Heart right ventricle (tissue), 16 donors: ENCODE measurements at regions not wholly inside any gene's neighbourhood (a gene's known extent, or its start where the extent isn't known, plus 50 kb on each side); places are given as distances from the start of the nearest gene placed in this dataset.

Source experiments
- ATAC-seq, 8 donors: fragments of 200-7000 bp; cut with Tn5 transposase; one replicate each; pipeline ENCODE4 v1.9.1; 2020; ENCODE audit warnings: mild to moderate bottlenecking in 8 of 8, moderate library complexity in 8 of 8, moderate number of reproducible peaks in 1 of 8
- DNase-seq, 2 donors: peaks; one replicate each; pipeline ENCODE4 v3.0.0-alpha.2; 2020
- H3K27ac ChIP-seq, 10 donors: fragments of 200-600 bp; sonication (generic) in 2 of 10; one replicate each; pipeline versions ENCODE4 v1.5.0 to v1.8.0; 2020 to 2022; ENCODE audit warnings: mild to moderate bottlenecking in 3 of 10
- H3K27me3 ChIP-seq, 7 donors: fragments of 200-600 bp; one replicate each; pipeline ENCODE4 v1.8.0; 2021 to 2022; ENCODE audit warnings: mild to moderate bottlenecking in 2 of 7
- H3K36me3 ChIP-seq, 9 donors: fragments of 200-600 bp; sonication (generic) in 1 of 9; one replicate each; pipeline versions ENCODE4 v1.5.0 to v1.8.0; 2020 to 2022; ENCODE audit warnings: mild to moderate bottlenecking in 2 of 9
- H3K4me1 ChIP-seq, 9 donors: fragments of 200-600 bp; sonication (generic) in 1 of 9; one replicate each; pipeline versions ENCODE4 v1.5.0 to v1.8.0; 2020 to 2022; ENCODE audit warnings: mild to moderate bottlenecking in 4 of 9
- H3K4me3 ChIP-seq, 10 donors: fragments of 200-600 bp; sonication (generic) in 2 of 10; one replicate each; pipeline versions ENCODE4 v1.5.0 to v1.8.0; 2020 to 2022; ENCODE audit warnings: mild to moderate bottlenecking in 7 of 10, moderate library complexity in 2 of 10
- H3K9me3 ChIP-seq, 11 donors: fragments of 200-600 bp in 10 of 11; sonication (generic) in 2 of 11; one replicate each; pipeline versions ENCODE4 v1.5.0 to v1.8.0; 2013 to 2022; ENCODE audit warnings: mild to moderate bottlenecking in 2 of 11, control low read depth in 1 of 11, moderate library complexity in 1 of 11
- WGBS, 2 donors: extraction: QIAGEN DNeasy Blood & Tissue Kit; methylation state at CpG; one replicate each; pipeline ENCODE4 v1.1.7; 2013; ENCODE audit warnings: inconsistent platforms in 1 of 2; 5-methylcytosine and 5-hydroxymethylcytosine counted together
- intact Hi-C, 10 donors: fragments of 100-400 bp; cut with DNase I; formaldehyde crosslinking; loops; one replicate each; pipeline versions ENCODE4 v1.11.1 to v1.14.2; 2022
- TF ChIP-seq, protein P1 (sequence below), 9 donors: fragments of 200-600 bp; sonication (generic) in 2 of 9; IDR thresholded peaks; one replicate each; pipeline versions ENCODE4 v1.5.0 to v1.8.0; 2021 to 2022; ENCODE audit warnings: antibody characterized with exemption in 9 of 9, mild to moderate bottlenecking in 5 of 9, moderate library complexity in 1 of 9
- donor health status: Arrhythmogenic right ventricular cardiomyopathy.
- donor health status: ischemic (EF 13 %, LVEDD 7.1; RV severe dilation, severe dysfunction).
- donor health status: healthy with polysubstance abuse.
- donor health status: DM: no; HTN: yes; CAD: no.
- donor health status: DM: no; HTN: no; CAD: no.
- donor health status: ischemic (EF 25% LVEDD 6.9; RV normal size, moderate dysfunction).
- donor health status: ischemic (EF 25% LVEDD 5.7; RV mildly dilated, moderate dysfunction).
- donor health status: healthy.
- donor health status: DM: yes; HTN: yes; CAD: no.
- donor health status: Ischemic cardiomyopathy.
- donor health status: ischemic (EF 35%, LVEDD 5.7; RV mildly dilated, moderate dysfunction).
- donor health status: nonischemic (EF 11% LVEDD 7.7; RV severe dilation, severe dysfunction).
- donor health status: DM: yes; HTN: yes; CAD: no.
- donor health status: PGD.
- donor health status: ischemic (EF 29% LVEDD 5.4; RV normal size, mild dysfunction).
- donor health status: nonischemic (EF 23%, LVEDD 6.1; RV moderate dilation, normal function).

GRCh38 chr18:43471873-43472272 is 194.6 kb upstream of the SYT4 start:
- no peaks in the 10 kb centered on the region for H3K36me3 ChIP-seq
- H3K4me3 ChIP-seq: no peak overlapping the region
- H3K9me3 ChIP-seq: no peaks in the 10 kb centered on the region
- TF ChIP-seq, protein P1, sequence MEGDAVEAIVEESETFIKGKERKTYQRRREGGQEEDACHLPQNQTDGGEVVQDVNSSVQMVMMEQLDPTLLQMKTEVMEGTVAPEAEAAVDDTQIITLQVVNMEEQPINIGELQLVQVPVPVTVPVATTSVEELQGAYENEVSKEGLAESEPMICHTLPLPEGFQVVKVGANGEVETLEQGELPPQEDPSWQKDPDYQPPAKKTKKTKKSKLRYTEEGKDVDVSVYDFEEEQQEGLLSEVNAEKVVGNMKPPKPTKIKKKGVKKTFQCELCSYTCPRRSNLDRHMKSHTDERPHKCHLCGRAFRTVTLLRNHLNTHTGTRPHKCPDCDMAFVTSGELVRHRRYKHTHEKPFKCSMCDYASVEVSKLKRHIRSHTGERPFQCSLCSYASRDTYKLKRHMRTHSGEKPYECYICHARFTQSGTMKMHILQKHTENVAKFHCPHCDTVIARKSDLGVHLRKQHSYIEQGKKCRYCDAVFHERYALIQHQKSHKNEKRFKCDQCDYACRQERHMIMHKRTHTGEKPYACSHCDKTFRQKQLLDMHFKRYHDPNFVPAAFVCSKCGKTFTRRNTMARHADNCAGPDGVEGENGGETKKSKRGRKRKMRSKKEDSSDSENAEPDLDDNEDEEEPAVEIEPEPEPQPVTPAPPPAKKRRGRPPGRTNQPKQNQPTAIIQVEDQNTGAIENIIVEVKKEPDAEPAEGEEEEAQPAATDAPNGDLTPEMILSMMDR (IDR thresholded peaks at IDR 0.05): no peak
- intact Hi-C loops: no loop called here
- no peak overlapping the region for H3K27ac ChIP-seq
- H3K4me1 ChIP-seq: no peaks in the 10 kb centered on the region
- H3K27me3 ChIP-seq: no peaks in the 10 kb centered on the region
- ATAC-seq (no peak), DNase-seq (no peak)
- WGBS, 2 donors: 69 to 74% methylated on average over 5 of the region's 5 CpGs

DNA sequence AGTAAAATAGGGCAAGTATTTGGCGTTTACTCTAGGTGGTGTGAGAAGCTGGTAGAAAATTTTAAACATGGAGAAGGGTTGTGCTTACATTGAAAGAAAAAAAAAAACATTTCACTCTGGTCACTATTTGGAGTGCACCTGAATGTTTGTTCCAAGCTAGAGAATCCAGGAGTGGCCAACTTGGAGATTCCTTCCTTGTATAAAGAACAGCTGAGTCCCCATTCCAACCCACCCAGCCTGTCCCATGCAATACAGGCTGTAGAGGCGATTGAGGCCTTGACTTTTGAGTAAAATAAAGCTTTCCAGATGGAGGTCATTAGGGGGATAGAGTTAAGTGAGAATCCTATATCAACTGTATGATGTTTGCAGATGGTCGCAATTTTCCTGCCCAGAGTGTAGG is 203.8 kb upstream of the SYT4 start:
- TF ChIP-seq, protein P1 (IDR thresholded peaks at IDR 0.05): no peak
- no peaks in the 10 kb centered on the region for H3K27me3 ChIP-seq

DNA sequence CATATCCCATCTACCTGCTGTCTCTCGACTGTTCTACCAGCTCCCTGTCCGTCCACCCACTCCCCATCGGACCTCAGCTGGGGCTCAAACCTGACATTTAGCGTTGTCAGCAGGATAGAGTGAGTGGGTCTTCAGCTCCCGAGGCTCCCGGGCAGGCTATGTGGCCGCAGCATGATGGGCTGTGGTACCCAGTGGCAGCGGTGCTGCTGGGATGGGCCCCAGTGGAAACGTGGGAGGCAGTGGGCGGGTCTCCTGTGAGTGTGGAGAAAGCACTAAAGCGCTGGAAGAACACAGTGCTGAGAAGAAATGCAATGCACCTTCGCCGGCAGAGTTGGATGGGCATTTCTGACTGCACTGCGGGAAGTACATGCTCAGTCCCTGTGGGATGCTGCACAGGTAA is 204.8 kb upstream of the SYT4 start:
- TF ChIP-seq, protein P1 (IDR thresholded peaks at IDR 0.05): no peak
- ATAC-seq: no peak
- WGBS, 2 donors: 84 to 87% methylated on average over 14 of the region's 14 CpGs

More for the DNA sequence above, 203.8 kb upstream of the SYT4 start:
- DNase-seq: no peak
- Histone ChIP-seq H3K27ac (no peak overlapping the region), H3K4me1 (no peaks in the 10 kb centered on the region), H3K9me3 (peaks cover 0 to 2% (median 0%) of the 10 kb centered on the region in 11 donors), H3K36me3 (no peaks in the 10 kb centered on the region), H3K4me3 (no peak overlapping the region)
- 78 to 80% methylated on average over 3 of the region's 3 CpGs for WGBS, 2 donors
- intact Hi-C loops: no loop called here
- ATAC-seq: no peak

GRCh38 chr18:43482600-43482999 is 205.3 kb upstream of the SYT4 start:
- intact Hi-C loops: no loop called here
- no peak for DNase-seq
- Histone ChIP-seq H3K27me3 (no peaks in the 10 kb centered on the region), H3K36me3 (no peaks in the 10 kb centered on the region), H3K9me3 (peaks cover 0 to 12% (median 0%) of the 10 kb centered on the region in 11 donors), H3K27ac (no peak overlapping the region), H3K4me1 (no peaks in the 10 kb centered on the region), H3K4me3 (no peak overlapping the region)
- TF ChIP-seq, protein P1 (IDR thresholded peaks at IDR 0.05): no peak
- WGBS, 2 donors: 79 to 87% methylated on average over 14 of the region's 14 CpGs
- ATAC-seq: no peak

More for the DNA sequence above, 204.8 kb upstream of the SYT4 start:
- no peaks in the 10 kb centered on the region for H3K27me3 ChIP-seq
- H3K4me3 ChIP-seq: no peak overlapping the region
- H3K36me3 ChIP-seq: no peaks in the 10 kb centered on the region
- no peak overlapping the region for H3K27ac ChIP-seq
- intact Hi-C loops: no loop called here
- no peak for DNase-seq
- peaks cover 0 to 12% (median 0%) of the 10 kb centered on the region in 11 donors for H3K9me3 ChIP-seq
- H3K4me1 ChIP-seq: no peaks in the 10 kb centered on the region
